Stimulated activated CD4-positive, alpha-beta T cell treated with anti-CD3 and anti-CD28 coated beads, Interleukin-1b, Interleukin-23, amount 100 ng/mL, for 4 hours (primary cell): ENCODE measurements at regions not wholly inside any gene's neighbourhood (a gene's known extent, or its start where the extent isn't known, plus 50 kb on each side); places are given as distances from the start of the nearest gene placed in this dataset.
"Not testable (repeated sequence)": the region's sequence is repeated elsewhere in the genome, so short reads cannot be mapped to it uniquely, and the experiment has no call there.

ENCODE experiments used
- DNase-seq, 2 donors: peaks; one replicate each; pipeline ENCODE4 v3.0.0-alpha.2; 2020; ENCODE audit warnings: low read depth in 2 of 2

GRCh38 chr11:15657264-15657663 is 542.5 kb downstream of the INSC start:
- DNase-seq: no peak

GRCh38 chr11:15660496-15660895 is 545.8 kb downstream of the INSC start:
- DNase-seq: no peak

- DNase-seq: no peak
Observed at GRCh38 chr11:15662285-15662684, 547.6 kb downstream of the INSC start.

GRCh38 chr11:15663777-15664218 is 549.1 kb downstream of the INSC start:
- no peak for DNase-seq

- DNase-seq: no peak
Observed at GRCh38 chr11:15665368-15665871, 550.7 kb downstream of the INSC start.

GRCh38 chr11:15667127-15667725 is 552.5 kb downstream of the INSC start:
- DNase-seq: no peak

GRCh38 chr11:15668718-15669117 is 554.0 kb downstream of the INSC start:
- no peak for DNase-seq

- no peak for DNase-seq
Observed at GRCh38 chr11:15670520-15671070, 555.9 kb downstream of the INSC start.

GRCh38 chr11:15671216-15671615 is 556.5 kb downstream of the INSC start:
- no peak for DNase-seq

GRCh38 chr11:15672825-15673224 is 558.1 kb downstream of the INSC start:
- no peak for DNase-seq

- DNase-seq: no peak
Observed at GRCh38 chr11:15673408-15673831, 558.7 kb downstream of the INSC start.

GRCh38 chr11:15674756-15675155 is 560.0 kb downstream of the INSC start:
- no peak for DNase-seq

- no peak for DNase-seq
Observed at GRCh38 chr11:15675683-15676082, 561.0 kb downstream of the INSC start.

GRCh38 chr11:15677181-15677580 is 562.5 kb downstream of the INSC start:
- DNase-seq: no peak

- no peak for DNase-seq
Observed at GRCh38 chr11:15683528-15683927, 568.8 kb downstream of the INSC start.

- no peak for DNase-seq
Observed at GRCh38 chr11:15685306-15685705, 570.6 kb downstream of the INSC start.

- DNase-seq: not testable (repeated sequence)
Observed at GRCh38 chr11:15686259-15686658, 571.5 kb downstream of the INSC start.

- DNase-seq: no peak
Observed at GRCh38 chr11:15687342-15687741, 572.6 kb downstream of the INSC start.

GRCh38 chr11:15688351-15688792 is 573.6 kb downstream of the INSC start:
- no peak for DNase-seq

GRCh38 chr11:15690320-15690719 is 575.6 kb downstream of the INSC start:
- no peak for DNase-seq

- no peak for DNase-seq
Observed at GRCh38 chr11:15692739-15693138, 578.0 kb downstream of the INSC start.

- no peak for DNase-seq
Observed at GRCh38 chr11:15695096-15695721, 580.5 kb downstream of the INSC start.

- DNase-seq: no peak
Observed at GRCh38 chr11:15696069-15696468, 581.3 kb downstream of the INSC start.
